ENCODE measurements at regions not wholly inside any gene's neighbourhood (a gene's known extent, or its start where the extent isn't known, plus 50 kb on each side); places are given as distances from the start of the nearest gene placed in this dataset.
"Not testable (repeated sequence)": the region's sequence is repeated elsewhere in the genome, so short reads cannot be mapped to it uniquely, and the experiment has no call there.

GRCh38 chr21:10100873-10101272, 420.5 kb upstream of the TPTE start:
- not testable (repeated sequence) for DNase-seq

GRCh38 chr21:10119342-10119741, 402.0 kb upstream of the TPTE start:
- DNase-seq = not testable (repeated sequence)

- peak; percentile 4 for DNase-seq
Observed at GRCh38 chr21:10119746-10120535, 401.4 kb upstream of the TPTE start.

GRCh38 chr21:10120536-10120934, 400.8 kb upstream of the TPTE start:
- DNase-seq = not testable (repeated sequence)

GRCh38 chr21:10120965-10121550, 400.3 kb upstream of the TPTE start:
- DNase-seq = not testable (repeated sequence)

- DNase-seq = not testable (repeated sequence)
Observed at GRCh38 chr21:10121816-10122455, 399.4 kb upstream of the TPTE start.

- DNase-seq = peak; percentile 11
Observed at GRCh38 chr21:10122801-10123507, 398.4 kb upstream of the TPTE start.

- DNase-seq = not testable (repeated sequence)
Observed at GRCh38 chr21:10123508-10123885, 397.9 kb upstream of the TPTE start.

- DNase-seq = peak; percentile 5
Observed at GRCh38 chr21:10125616-10126015, 395.8 kb upstream of the TPTE start.

GRCh38 chr21:10134119-10134518, 387.3 kb upstream of the TPTE start:
- DNase-seq = not testable (repeated sequence)

GRCh38 chr21:10135879-10136278, 385.5 kb upstream of the TPTE start:
- not testable (repeated sequence) for DNase-seq

GRCh38 chr21:10154178-10154577, 367.2 kb upstream of the TPTE start:
- not testable (repeated sequence) for DNase-seq
